ENCODE measurements at regions not wholly inside any gene's neighbourhood (a gene's known extent, or its start where the extent isn't known, plus 50 kb on each side); places are given as distances from the start of the nearest gene placed in this dataset.

- no peak for DNase-seq (ENCODE audit: low read depth in 2 of 2)
Measured at GRCh38 chrX:131778269-131779218, 234.7 kb downstream of the OR13H1 start.

- DNase-seq (ENCODE audit: low read depth in 2 of 2) = no peak
Measured at GRCh38 chrX:131779306-131779705, 235.4 kb downstream of the OR13H1 start.

- no peak for DNase-seq (ENCODE audit: low read depth in 2 of 2)
Measured at GRCh38 chrX:131779741-131780140, 235.9 kb downstream of the OR13H1 start.

- no peak for DNase-seq (ENCODE audit: low read depth in 2 of 2)
Measured at GRCh38 chrX:131782646-131783045, 238.8 kb downstream of the OR13H1 start.

GRCh38 chrX:131783555-131784308 lies 239.4 kb upstream of the STK26 start:
- no peak for DNase-seq (ENCODE audit: low read depth in 2 of 2)

- DNase-seq (ENCODE audit: low read depth in 2 of 2) = no peak
Measured at GRCh38 chrX:131789664-131790063, 233.4 kb upstream of the STK26 start.

GRCh38 chrX:131791608-131792355 lies 231.3 kb upstream of the STK26 start:
- DNase-seq (ENCODE audit: low read depth in 2 of 2) = no peak

- no peak for DNase-seq (ENCODE audit: low read depth in 2 of 2)
Measured at GRCh38 chrX:131792356-131792749, 230.7 kb upstream of the STK26 start.

- DNase-seq (ENCODE audit: low read depth in 2 of 2) = no peak
Measured at GRCh38 chrX:131792789-131793462, 230.2 kb upstream of the STK26 start.

- no peak for DNase-seq (ENCODE audit: low read depth in 2 of 2)
Measured at GRCh38 chrX:131795442-131796229, 227.5 kb upstream of the STK26 start.

GRCh38 chrX:131801066-131801465 lies 222.0 kb upstream of the STK26 start:
- DNase-seq (ENCODE audit: low read depth in 2 of 2) = no peak

- no peak for DNase-seq (ENCODE audit: low read depth in 2 of 2)
Measured at GRCh38 chrX:131801911-131802310, 221.2 kb upstream of the STK26 start.

GRCh38 chrX:131802836-131803626 lies 220.1 kb upstream of the STK26 start:
- DNase-seq (ENCODE audit: low read depth in 2 of 2) = no peak

GRCh38 chrX:131812847-131813825 lies 210.0 kb upstream of the STK26 start:
- no peak for DNase-seq (ENCODE audit: low read depth in 2 of 2)

- no peak for DNase-seq (ENCODE audit: low read depth in 2 of 2)
Measured at GRCh38 chrX:131816551-131817136, 206.5 kb upstream of the STK26 start.

- DNase-seq (ENCODE audit: low read depth in 2 of 2) = no peak
Measured at GRCh38 chrX:131818297-131818936, 204.7 kb upstream of the STK26 start.

GRCh38 chrX:131821945-131822622 lies 201.0 kb upstream of the STK26 start:
- DNase-seq (ENCODE audit: low read depth in 2 of 2) = no peak
